GM23338 (cell line): ENCODE measurements at regions not wholly inside any gene's neighbourhood (a gene's known extent, or its start where the extent isn't known, plus 50 kb on each side); places are given as distances from the start of the nearest gene placed in this dataset.

Experiments
- ATAC-seq: fragments of 200-7000 bp; cut with Tn5 transposase; 3 replicates; pipeline ENCODE4 v1.9.1; 2020
- DNase-seq: peaks from one replicate; pipeline ENCODE4 v3.0.0-alpha.2; 2015; ENCODE audit warnings: low spot score
- H2AFZ ChIP-seq: fragments of 200-600 bp; sonication (generic); 2 replicates; pipeline ENCODE4 v1.8.0; 2016; ENCODE audit warnings: antibody characterized with exemption, mild to moderate bottlenecking, moderate library complexity
- H3F3A ChIP-seq: fragments of 200-600 bp; sonication (generic); replicated peaks from 2 replicates; pipeline ENCODE4 v1.8.0; 2017; ENCODE audit warnings: antibody characterized with exemption, mixed run types, low read depth
- H3K27ac ChIP-seq: fragments of 200-600 bp; sonication (generic); 2 replicates; pipeline ENCODE4 v1.6.1; 2016; ENCODE audit warnings: low read depth
- H3K27me3 ChIP-seq: fragments of 200-600 bp; sonication (generic); 2 replicates; pipeline ENCODE4 v1.8.0; 2016; ENCODE audit warnings: mild to moderate bottlenecking, mixed run types, moderate library complexity; ENCODE audit not compliant: insufficient read depth
- H3K36me3 ChIP-seq: fragments of 200-600 bp; sonication (generic); 2 replicates; pipeline ENCODE4 v1.8.0; 2016; ENCODE audit warnings: mild to moderate bottlenecking; ENCODE audit not compliant: insufficient read depth
- H3K4me1 ChIP-seq: fragments of 200-600 bp; sonication (generic); 2 replicates; pipeline ENCODE4 v1.8.0; 2016; ENCODE audit warnings: mild to moderate bottlenecking, moderate library complexity; ENCODE audit not compliant: insufficient read depth
- H3K4me2 ChIP-seq: fragments of 200-600 bp; sonication (generic); 2 replicates; pipeline ENCODE4 v1.7.1; 2017; ENCODE audit warnings: mixed run types
- H3K4me3 ChIP-seq: fragments of 200-600 bp; sonication (generic); 2 replicates; pipeline ENCODE4 v1.6.1; 2016; ENCODE audit warnings: mixed run types
- H3K79me2 ChIP-seq: fragments of 200-600 bp; sonication (generic); replicated peaks from 2 replicates; pipeline ENCODE4 v1.8.0; 2017; ENCODE audit warnings: mild to moderate bottlenecking; ENCODE audit not compliant: insufficient read depth
- H3K9me2 ChIP-seq: fragments of 200-600 bp; sonication (generic); 2 replicates; pipeline ENCODE4 v1.8.0; 2017; ENCODE audit not compliant: insufficient read depth
- H4K20me1 ChIP-seq: fragments of 200-600 bp; sonication (generic); replicated peaks from 2 replicates; pipeline ENCODE4 v1.8.0; 2017; ENCODE audit warnings: mild to moderate bottlenecking; ENCODE audit not compliant: insufficient read depth
- H3K27ac Mint-ChIP-seq: 2 replicates; pipeline ENCODE4 v1.8.0; 2020; ENCODE audit warnings: inconsistent platforms, mild to moderate bottlenecking, moderate library complexity, mixed read lengths
- H3K27me3 Mint-ChIP-seq: 3 replicates; pipeline ENCODE4 v1.8.0; 2022; ENCODE audit warnings: low read depth, mild to moderate bottlenecking, moderate library complexity, mixed read lengths, inconsistent platforms; ENCODE audit not compliant: insufficient read depth, poor library complexity
- H3K36me3 Mint-ChIP-seq: 3 replicates; pipeline ENCODE4 v1.8.0; 2021; ENCODE audit warnings: low read depth, mild to moderate bottlenecking, inconsistent platforms, moderate library complexity, mixed read lengths
- H3K4me1 Mint-ChIP-seq: 3 replicates; pipeline ENCODE4 v1.8.0; 2020; ENCODE audit warnings: mild to moderate bottlenecking, inconsistent platforms, mixed read lengths
- H3K4me3 Mint-ChIP-seq: 3 replicates; pipeline ENCODE4 v1.8.0; 2021; ENCODE audit warnings: moderate library complexity, mild to moderate bottlenecking, inconsistent platforms, mixed read lengths
- H3K9me3 Mint-ChIP-seq: 3 replicates; pipeline ENCODE4 v1.8.0; 2020; ENCODE audit warnings: moderate library complexity, mild to moderate bottlenecking, inconsistent platforms, mixed read lengths
- CREB1 ChIP-seq: fragments of 250-450 bp; sonication (Bioruptor Pico); IDR thresholded peaks from 2 replicates; pipeline ENCODE4 v1.5.0; 2020; ENCODE audit warnings: low read depth, mild to moderate bottlenecking, moderate library complexity
- EZH2 ChIP-seq: fragments of 200-600 bp; sonication (generic); IDR thresholded peaks from one replicate; pipeline ENCODE4 v1.8.0; 2017; ENCODE audit warnings: antibody characterized with exemption, mild to moderate bottlenecking, low read depth; ENCODE audit not compliant: unreplicated experiment
- JUNB ChIP-seq: IDR thresholded peaks from one replicate; pipeline ENCODE4 v1.6.1; 2016; ENCODE audit warnings: antibody characterized with exemption; ENCODE audit not compliant: unreplicated experiment
- POLR2AphosphoS5 ChIP-seq: IDR thresholded peaks from 2 replicates; pipeline ENCODE4 v1.6.1; 2016; ENCODE audit warnings: antibody characterized with exemption, low read depth
- REST ChIP-seq: IDR thresholded peaks from one replicate; pipeline ENCODE4 v1.6.1; 2018; ENCODE audit warnings: antibody characterized with exemption; ENCODE audit not compliant: unreplicated experiment
- STAT1 ChIP-seq: IDR thresholded peaks from one replicate; pipeline ENCODE4 v1.6.1; 2016; ENCODE audit warnings: antibody characterized with exemption; ENCODE audit not compliant: unreplicated experiment
- ZNF114 ChIP-seq: fragments of 250-450 bp; sonication (Bioruptor Pico); IDR thresholded peaks from 2 replicates; pipeline ENCODE4 v1.5.0; 2020; ENCODE audit warnings: mild to moderate bottlenecking, moderate library complexity
- ZNF331 ChIP-seq: fragments of 250-450 bp; sonication (Bioruptor Pico); IDR thresholded peaks from 2 replicates; pipeline ENCODE4 v1.5.0; 2020; ENCODE audit warnings: low read depth, mild to moderate bottlenecking, moderate library complexity
- ZNF462 ChIP-seq: fragments of 250-450 bp; sonication (Bioruptor Pico); IDR thresholded peaks from 2 replicates; pipeline ENCODE4 v1.5.0; 2020; ENCODE audit warnings: mild to moderate bottlenecking, moderate library complexity
- TF ChIP-seq, protein P1 (sequence below): IDR thresholded peaks from 2 replicates; pipeline ENCODE4 v1.6.1; 2016; ENCODE audit warnings: antibody characterized with exemption

- no peak for TF ChIP-seq REST
- TF ChIP-seq, protein P1, sequence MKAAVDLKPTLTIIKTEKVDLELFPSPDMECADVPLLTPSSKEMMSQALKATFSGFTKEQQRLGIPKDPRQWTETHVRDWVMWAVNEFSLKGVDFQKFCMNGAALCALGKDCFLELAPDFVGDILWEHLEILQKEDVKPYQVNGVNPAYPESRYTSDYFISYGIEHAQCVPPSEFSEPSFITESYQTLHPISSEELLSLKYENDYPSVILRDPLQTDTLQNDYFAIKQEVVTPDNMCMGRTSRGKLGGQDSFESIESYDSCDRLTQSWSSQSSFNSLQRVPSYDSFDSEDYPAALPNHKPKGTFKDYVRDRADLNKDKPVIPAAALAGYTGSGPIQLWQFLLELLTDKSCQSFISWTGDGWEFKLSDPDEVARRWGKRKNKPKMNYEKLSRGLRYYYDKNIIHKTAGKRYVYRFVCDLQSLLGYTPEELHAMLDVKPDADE = no peak
These were observed 435.2 kb upstream of the DPPA4 start (continued) for GRCh38 chr3:109772520-109772919.

- Histone ChIP-seq H3K4me3 (no peak overlapping the region), H3K9me2 (peaks cover 9% of the 10 kb centered on the region; the same call in 1 of the 2 replicates), H4K20me1 (no peaks in the 10 kb centered on the region), H3K36me3 (no peaks in the 10 kb centered on the region), H3K79me2 (no peaks in the 10 kb centered on the region), H3F3A (no peaks in the 10 kb centered on the region), H3K4me1 (no peaks in the 10 kb centered on the region), H3K4me2 (no peak overlapping the region), H3K27me3 (no peaks in the 10 kb centered on the region), H2AFZ (no peak overlapping the region), H3K27ac (no peak overlapping the region)
- H3K4me1 Mint-ChIP-seq = no peaks in the 10 kb centered on the region
- peaks cover 8% of the 10 kb centered on the region for H3K36me3 Mint-ChIP-seq
- no peak overlapping the region for H3K27ac Mint-ChIP-seq
- peaks cover 2% of the 10 kb centered on the region for H3K27me3 Mint-ChIP-seq
- peaks cover 17% of the 10 kb centered on the region for H3K9me3 Mint-ChIP-seq
- ATAC-seq = no peak
- H3K4me3 Mint-ChIP-seq = no peak overlapping the region
- no peak for DNase-seq
- TF ChIP-seq CREB1 (CRISPR knock-in tag) (no peak), ZNF331 (CRISPR knock-in tag) (no peak), ZNF462 (CRISPR knock-in tag) (no peak), REST (no peak), POLR2AphosphoS5 (no peak), ZNF114 (CRISPR knock-in tag) (no peak), EZH2 (no peak), JUNB (no peak), STAT1 (no peak)
These were observed 436.8 kb upstream of the DPPA4 start for GRCh38 chr3:109774108-109774507.
